ENCODE measurements at regions not wholly inside any gene's neighbourhood (a gene's known extent, or its start where the extent isn't known, plus 50 kb on each side); places are given as distances from the start of the nearest gene placed in this dataset.

DNA sequence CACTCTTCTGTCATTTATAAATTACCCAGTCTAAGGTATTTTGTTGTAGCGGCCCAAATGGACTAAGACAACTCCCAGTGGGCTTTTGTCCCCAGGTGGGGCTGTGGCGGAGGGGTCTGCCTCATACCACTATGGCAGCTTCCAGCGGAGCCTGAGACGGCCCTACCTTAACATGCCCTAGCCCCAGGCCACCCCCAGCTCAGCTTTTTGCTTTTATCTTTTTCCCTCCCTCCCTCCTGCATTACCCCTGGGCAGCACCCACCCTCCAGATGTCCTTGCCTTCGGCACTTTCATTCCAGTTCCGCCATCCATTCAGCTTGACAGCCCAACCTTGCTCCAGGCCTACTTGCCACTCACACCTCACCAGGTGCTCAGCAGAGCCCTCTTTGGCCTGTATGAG, 307.3 kb downstream of the PTPRU start:
- TF ChIP-seq YY1 (IDR thresholded peaks at IDR 0.05; ENCODE audit: insufficient read depth, insufficient read length) = no peak
- no peak for TF ChIP-seq SUZ12 (IDR thresholded peaks at IDR 0.05; ENCODE audit: extremely low read depth, insufficient read depth, insufficient read length)

Measured in NT2/D1 (cell line).